IMR-90 (cell line): ENCODE measurements at regions not wholly inside any gene's neighbourhood (a gene's known extent, or its start where the extent isn't known, plus 50 kb on each side); places are given as distances from the start of the nearest gene placed in this dataset.

Experiments
- ATAC-seq: fragments of 200-7000 bp; cut with Tn5 transposase; 2 replicates; pipeline ENCODE4 v1.9.1; 2020; ENCODE audit warnings: low read depth, mild to moderate bottlenecking, moderate library complexity
- BruUV-seq: library from RNA; stranded (reverse); fragments of 400-500 nt; replicated peaks from 2 replicates; lab custom pipeline; 2021; lab: Mats Ljungman, UMichigan
- CTCF ChIA-PET: fragments of 300-600 bp; formaldehyde crosslinking; extraction: SDS; loops from one replicate; lab custom pipeline; 2021; ENCODE audit warnings: antibody characterized with exemption; lab: Yijun Ruan, JAX
- POLR2A ChIA-PET: fragments of 300-600 bp; sonication (Branson Sonifier 250); formaldehyde crosslinking; loops from one replicate; lab custom pipeline; 2022; ENCODE audit warnings: antibody characterized with exemption; ENCODE audit not compliant: unreplicated experiment; lab: Charles Lee
- DNase-seq: peaks from one replicate; pipeline ENCODE4 v3.0.0; 2013
- H2AFZ ChIP-seq: replicated peaks from 2 replicates; pipeline ENCODE3; 2013; ENCODE audit warnings: low read length, mild to moderate bottlenecking; ENCODE audit not compliant: poor library complexity
- H2AK5ac ChIP-seq: 2 replicates; pipeline ENCODE4 v1.6.1; 2013; ENCODE audit warnings: low read depth, low read length, inconsistent platforms
- H2AK9ac ChIP-seq: replicated peaks from 2 replicates; pipeline ENCODE3; 2013; ENCODE audit warnings: mild to moderate bottlenecking, low read depth, low read length, moderate library complexity; ENCODE audit not compliant: poor library complexity
- H2BK120ac ChIP-seq: 2 replicates; pipeline ENCODE4 v1.6.1; 2013; ENCODE audit warnings: low read depth, low read length, inconsistent platforms
- H2BK15ac ChIP-seq: 3 replicates; pipeline ENCODE4 v1.6.1; 2013; ENCODE audit warnings: low read depth, low read length, inconsistent platforms
- H2BK20ac ChIP-seq: 2 replicates; pipeline ENCODE4 v1.6.1; 2013; ENCODE audit warnings: low read depth, mild to moderate bottlenecking, inconsistent platforms, low read length, moderate library complexity
- H2BK5ac ChIP-seq: 2 replicates; pipeline ENCODE4 v1.6.1; 2013; ENCODE audit warnings: mild to moderate bottlenecking, low read depth, low read length, inconsistent platforms; ENCODE audit not compliant: poor library complexity, severe bottlenecking
- H3K14ac ChIP-seq: replicated peaks from 2 replicates; pipeline ENCODE4 v1.6.1; 2013; ENCODE audit warnings: low read depth, low read length, inconsistent platforms
- H3K18ac ChIP-seq: 2 replicates; pipeline ENCODE4 v1.6.1; 2013; ENCODE audit warnings: low read depth, low read length, control low read depth
- H3K23ac ChIP-seq: 2 replicates; pipeline ENCODE4 v1.6.1; 2013; ENCODE audit warnings: low read depth, low read length, inconsistent platforms
- H3K27ac ChIP-seq: 2 replicates; pipeline ENCODE4 v1.5.1; 2013; ENCODE audit warnings: mild to moderate bottlenecking, control low read depth, low read length; ENCODE audit not compliant: insufficient read depth
- H3K27me3 ChIP-seq: 2 replicates; pipeline ENCODE4 v1.6.1; 2013; ENCODE audit warnings: low read length; ENCODE audit not compliant: control insufficient read depth, insufficient read depth
- H3K36me3 ChIP-seq: 2 replicates; pipeline ENCODE4 v1.6.1; 2013; ENCODE audit warnings: low read length, mixed read lengths; ENCODE audit not compliant: control insufficient read depth, insufficient read depth
- H3K4ac ChIP-seq: 2 replicates; pipeline ENCODE4 v1.6.1; 2013; ENCODE audit warnings: low read depth, low read length, inconsistent platforms
- H3K4me1 ChIP-seq: 2 replicates; pipeline ENCODE4 v1.6.1; 2013; ENCODE audit warnings: low read length, mixed read lengths; ENCODE audit not compliant: control insufficient read depth, insufficient read depth
- H3K4me2 ChIP-seq: 2 replicates; pipeline ENCODE4 v1.6.1; 2013; ENCODE audit warnings: low read depth, mild to moderate bottlenecking, control low read depth, low read length, moderate library complexity
- H3K4me3 ChIP-seq: 2 replicates; pipeline ENCODE4 v1.5.1; 2013; ENCODE audit warnings: low read depth, mild to moderate bottlenecking, control low read depth, low read length, moderate library complexity; ENCODE audit not compliant: insufficient read depth
- H3K56ac ChIP-seq: 2 replicates; pipeline ENCODE4 v1.6.1; 2013; ENCODE audit warnings: low read length, inconsistent platforms; ENCODE audit not compliant: insufficient read depth; ENCODE audit errors: extremely low read depth
- H3K79me1 ChIP-seq, 2 experiments: 2 replicates each; pipeline ENCODE4 v1.6.1; 2013; ENCODE audit warnings: low read length in 2 of 2, inconsistent platforms in 1 of 2, low read depth in 1 of 2
- H3K9ac ChIP-seq: 2 replicates; pipeline ENCODE4 v1.6.1; 2013; ENCODE audit warnings: low read depth, low read length, control low read depth
- H3K9me1 ChIP-seq: 2 replicates; pipeline ENCODE4 v1.6.1; 2013; ENCODE audit warnings: low read length, inconsistent platforms; ENCODE audit not compliant: insufficient read depth
- H3K9me3 ChIP-seq: 2 replicates; pipeline ENCODE4 v1.6.1; 2013; ENCODE audit warnings: low read length; ENCODE audit not compliant: control insufficient read depth, insufficient read depth
- H4K20me1 ChIP-seq: 2 replicates; pipeline ENCODE4 v1.6.1; 2013; ENCODE audit warnings: low read length, inconsistent platforms; ENCODE audit not compliant: insufficient read depth
- H4K5ac ChIP-seq: 2 replicates; pipeline ENCODE4 v1.6.1; 2013; ENCODE audit warnings: mild to moderate bottlenecking, low read depth, low read length, control low read depth
- H4K8ac ChIP-seq, 2 experiments: 2 replicates each; pipeline ENCODE4 v1.6.1; 2013; ENCODE audit warnings: low read depth in 2 of 2, low read length in 2 of 2, control low read depth in 1 of 2, inconsistent platforms in 1 of 2
- H4K91ac ChIP-seq: 2 replicates; pipeline ENCODE4 v1.6.1; 2013; ENCODE audit warnings: low read depth, low read length, inconsistent platforms; ENCODE audit not compliant: insufficient read depth
- BHLHE40 ChIP-seq: fragments of 150-350 bp; IDR thresholded peaks from 2 replicates; pipeline ENCODE4 v1.6.1; 2016; ENCODE audit warnings: mild to moderate bottlenecking, low read depth, low read length
- CEBPB ChIP-seq: IDR thresholded peaks from 2 replicates; pipeline ENCODE4 v1.6.1; 2012; ENCODE audit warnings: low read depth, low read length, improper control_type of control experiment
- CHD1 ChIP-seq: IDR thresholded peaks from 2 replicates; pipeline ENCODE4 v1.6.1; 2012; ENCODE audit warnings: low read depth, low read length, improper control_type of control experiment
- ELK1 ChIP-seq: fragments of 150-350 bp; IDR thresholded peaks from 2 replicates; pipeline ENCODE4 v1.6.1; 2016; ENCODE audit warnings: low read depth, mild to moderate bottlenecking, low read length, moderate library complexity, borderline replicate concordance
- FOS ChIP-seq: fragments of 150-350 bp; IDR thresholded peaks from 2 replicates; pipeline ENCODE4 v1.6.1; 2016; ENCODE audit warnings: low read depth, low read length
- MAFK ChIP-seq: IDR thresholded peaks from 2 replicates; pipeline ENCODE4 v1.6.1; 2012; ENCODE audit warnings: low read depth, low read length, improper control_type of control experiment
- MAZ ChIP-seq: IDR thresholded peaks from 2 replicates; pipeline ENCODE4 v1.6.1; 2012; ENCODE audit warnings: low read depth, mild to moderate bottlenecking, low read length, improper control_type of control experiment, moderate library complexity, borderline replicate concordance
- MXI1 ChIP-seq: IDR thresholded peaks from 2 replicates; pipeline ENCODE4 v1.6.1; 2012; ENCODE audit warnings: low read depth, mild to moderate bottlenecking, low read length, moderate library complexity, borderline replicate concordance
- NFE2L2 ChIP-seq: fragments of 150-350 bp; IDR thresholded peaks from 2 replicates; pipeline ENCODE4 v1.6.1; 2016; ENCODE audit warnings: low read depth, mild to moderate bottlenecking, low read length
- POLR2A ChIP-seq: IDR thresholded peaks from 2 replicates; pipeline ENCODE4 v1.6.1; 2012; ENCODE audit warnings: mild to moderate bottlenecking, low read depth, low read length
- RAD21 ChIP-seq: IDR thresholded peaks from 2 replicates; pipeline ENCODE4 v1.6.1; 2012; ENCODE audit warnings: low read length, improper control_type of control experiment
- RCOR1 ChIP-seq: IDR thresholded peaks from 2 replicates; pipeline ENCODE4 v1.6.1; 2012; ENCODE audit warnings: mild to moderate bottlenecking, low read length, improper control_type of control experiment; ENCODE audit not compliant: insufficient replicate concordance
- RFX5 ChIP-seq: IDR thresholded peaks from 2 replicates; pipeline ENCODE4 v1.8.0; 2012; ENCODE audit warnings: low read depth, mild to moderate bottlenecking, low read length, moderate library complexity
- SMC3 ChIP-seq: fragments of 150-350 bp; IDR thresholded peaks from 2 replicates; pipeline ENCODE4 v1.6.1; 2016; ENCODE audit warnings: low read depth, mild to moderate bottlenecking, antibody characterized with exemption, low read length, moderate library complexity
- USF2 ChIP-seq: fragments of 150-350 bp; IDR thresholded peaks from 2 replicates; pipeline ENCODE4 v1.6.1; 2017; ENCODE audit warnings: mild to moderate bottlenecking, antibody characterized with exemption, low read length, low read depth
- WGBS, 2 experiments: methylation state at CpG; one replicate each; pipeline versions ENCODE4 v1.1.5 to v1.1.7; 2013; ENCODE audit warnings: missing lambda C conversion rate in 2 of 2; ENCODE audit not compliant: insufficient read length in 1 of 2; ENCODE audit errors: extremely low coverage in 2 of 2; 5-methylcytosine and 5-hydroxymethylcytosine counted together
- dilution Hi-C: fragments of 300-500 bp; cut with HindIII; formaldehyde crosslinking; loops from one replicate; pipeline ENCODE4 v1.14.3; 2018; ENCODE audit warnings: low sequenced_read_pairs; ENCODE audit not compliant: unreplicated experiment
- in situ Hi-C: fragments of 300-500 bp; cut with MboI; formaldehyde crosslinking; loops from 3 replicates; pipeline ENCODE4 v1.14.3; 2019; ENCODE audit warnings: low sequenced_read_pairs, inconsistent platforms, mixed read lengths
- intact Hi-C: fragments of 100-400 bp; cut with micrococcal nuclease; formaldehyde crosslinking; loops from 2 replicates; pipeline ENCODE4 v1.10.0; 2022
- TF ChIP-seq, protein P1 (sequence below): conservative IDR thresholded peaks from 2 replicates; pipeline ENCODE4 v1.5.1; 2012; ENCODE audit warnings: mild to moderate bottlenecking, low read depth, low read length, improper control_type of control experiment

DNA sequence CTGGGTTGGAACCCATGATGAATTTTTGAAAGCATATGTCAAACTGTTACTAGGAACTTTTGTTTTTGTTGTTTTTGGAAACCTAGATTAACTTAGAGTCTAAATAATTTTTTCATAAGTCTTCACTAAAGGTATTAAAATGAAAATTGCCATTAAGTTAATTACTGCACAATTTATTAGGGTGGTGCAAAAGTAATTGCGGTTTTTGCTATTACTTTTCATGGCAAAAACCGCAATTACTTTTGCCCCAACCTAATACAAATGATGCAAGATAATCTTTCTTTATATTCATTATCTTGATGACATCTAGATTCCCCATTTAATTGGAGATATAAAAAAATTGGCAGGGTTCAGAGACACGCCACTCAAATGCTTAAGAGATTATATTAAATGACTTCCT, 145.0 kb upstream of the PKP2 start:
- Histone ChIP-seq H3K9me1 (no peaks in the 10 kb centered on the region), H3K36me3 (no peaks in the 10 kb centered on the region), H3K18ac (no peak overlapping the region), H4K5ac (no peak overlapping the region), H3K4me2 (no peak overlapping the region), H2BK120ac (no peak overlapping the region), H2BK15ac (no peak overlapping the region), H3K4ac (no peak overlapping the region), H3K9me3 (0 out of 2 replicates have a peak, but pooled peaks cover 1% of the 10 kb centered on the region), H3K27me3 (no peaks in the 10 kb centered on the region), H2AK9ac (no peak overlapping the region), H2AFZ (no peak overlapping the region), H2AK5ac (no peak overlapping the region), H3K79me1 (no peaks in the 10 kb centered on the region), H4K8ac (no peak overlapping the region), H2BK5ac (no peak overlapping the region), H4K91ac (no peak overlapping the region), H2BK20ac (no peak overlapping the region), H3K4me1 (no peaks in the 10 kb centered on the region), H3K4me3 (no peak overlapping the region), H3K27ac (no peak overlapping the region), H3K56ac (no peak overlapping the region), H3K9ac (no peak overlapping the region), H4K20me1 (no peaks in the 10 kb centered on the region), H3K23ac (no peak overlapping the region), H3K14ac (no peak overlapping the region)
- no peak for TF ChIP-seq MXI1
- TF ChIP-seq FOS = no peak
- no peak for TF ChIP-seq SMC3
- TF ChIP-seq POLR2A = no peak
- no peak for TF ChIP-seq RAD21
- no peak for TF ChIP-seq CEBPB
- no peak for TF ChIP-seq MAZ
- TF ChIP-seq MAFK = no peak
- TF ChIP-seq, protein P1, sequence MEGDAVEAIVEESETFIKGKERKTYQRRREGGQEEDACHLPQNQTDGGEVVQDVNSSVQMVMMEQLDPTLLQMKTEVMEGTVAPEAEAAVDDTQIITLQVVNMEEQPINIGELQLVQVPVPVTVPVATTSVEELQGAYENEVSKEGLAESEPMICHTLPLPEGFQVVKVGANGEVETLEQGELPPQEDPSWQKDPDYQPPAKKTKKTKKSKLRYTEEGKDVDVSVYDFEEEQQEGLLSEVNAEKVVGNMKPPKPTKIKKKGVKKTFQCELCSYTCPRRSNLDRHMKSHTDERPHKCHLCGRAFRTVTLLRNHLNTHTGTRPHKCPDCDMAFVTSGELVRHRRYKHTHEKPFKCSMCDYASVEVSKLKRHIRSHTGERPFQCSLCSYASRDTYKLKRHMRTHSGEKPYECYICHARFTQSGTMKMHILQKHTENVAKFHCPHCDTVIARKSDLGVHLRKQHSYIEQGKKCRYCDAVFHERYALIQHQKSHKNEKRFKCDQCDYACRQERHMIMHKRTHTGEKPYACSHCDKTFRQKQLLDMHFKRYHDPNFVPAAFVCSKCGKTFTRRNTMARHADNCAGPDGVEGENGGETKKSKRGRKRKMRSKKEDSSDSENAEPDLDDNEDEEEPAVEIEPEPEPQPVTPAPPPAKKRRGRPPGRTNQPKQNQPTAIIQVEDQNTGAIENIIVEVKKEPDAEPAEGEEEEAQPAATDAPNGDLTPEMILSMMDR = no peak
- no peak for TF ChIP-seq RCOR1
- TF ChIP-seq BHLHE40 = no peak
- TF ChIP-seq ELK1 = no peak
- no peak for TF ChIP-seq RFX5
- TF ChIP-seq USF2 = no peak
- TF ChIP-seq CHD1 = no peak
- no peak for TF ChIP-seq NFE2L2
- in situ Hi-C loops (no loop called here), dilution Hi-C loops (no loop called here), intact Hi-C loops (no loop called here)
- BruUV-seq = no TSS peak
- ChIA-PET CTCF (no interaction called here), POLR2A (no interaction called here)
- ATAC-seq = no peak
- no CpG with 5 or more reads among the region's 3 CpGs for WGBS, 2 experiments
- no peak for DNase-seq
